Sigmoid colon (tissue), 6 donors: ENCODE measurements at regions not wholly inside any gene's neighbourhood (a gene's known extent, or its start where the extent isn't known, plus 50 kb on each side); places are given as distances from the start of the nearest gene placed in this dataset.

Experiments used
- DNase-seq: peaks from one replicate; pipeline ENCODE4 v3.0.0-alpha.2; 2019
- H3K27ac ChIP-seq, 4 donors: fragments of 200-600 bp; sonication (generic); one replicate each; pipeline ENCODE4 v1.5.1; 2016 to 2019; ENCODE audit warnings: mild to moderate bottlenecking in 1 of 4
- H3K27me3 ChIP-seq, 3 donors: fragments of 200-600 bp; sonication (generic); one replicate each; pipeline ENCODE4 v1.5.1; 2019; ENCODE audit warnings: mild to moderate bottlenecking in 1 of 3
- H3K36me3 ChIP-seq, 4 donors: fragments of 200-600 bp; sonication (generic); one replicate each; pipeline ENCODE4 v1.5.1; 2016 to 2019
- H3K4me1 ChIP-seq, 4 donors: fragments of 200-600 bp; sonication (generic); one replicate each; pipeline ENCODE4 v1.5.1; 2017 to 2019
- H3K4me3 ChIP-seq, 4 donors: fragments of 200-600 bp; sonication (generic); one replicate each; pipeline ENCODE4 v1.5.1; 2017 to 2019; ENCODE audit warnings: mild to moderate bottlenecking in 2 of 4, moderate library complexity in 1 of 4
- H3K9me3 ChIP-seq, 4 donors: fragments of 200-600 bp in 3 of 4; sonication (generic) in 3 of 4; one replicate each; pipeline versions ENCODE4 v1.5.1 to v1.6.1; 2013 to 2019
- CTCF ChIP-seq, 4 experiments: fragments of 450-650 bp in 3 of 4; fragments of 200-600 bp in 1 of 4; IDR thresholded peaks; one replicate each; pipeline ENCODE4 v1.5.1; 2016 to 2019; ENCODE audit warnings: antibody characterized with exemption in 4 of 4, mild to moderate bottlenecking in 3 of 4, moderate library complexity in 2 of 4
- EP300 ChIP-seq, 4 donors: sonication (generic); formaldehyde crosslinking; IDR thresholded peaks; one replicate each; pipeline ENCODE4 v1.6.1; 2017; ENCODE audit warnings: antibody characterized with exemption in 4 of 4
- POLR2A ChIP-seq, 2 donors: fragments of 450-650 bp; IDR thresholded peaks; one replicate each; pipeline ENCODE4 v1.6.1; 2016; ENCODE audit warnings: antibody characterized with exemption in 2 of 2, mild to moderate bottlenecking in 2 of 2, moderate library complexity in 2 of 2
- POLR2AphosphoS5 ChIP-seq, 4 donors: sonication (generic); formaldehyde crosslinking; IDR thresholded peaks; one replicate each; pipeline ENCODE4 v1.6.1; 2017; ENCODE audit warnings: antibody characterized with exemption in 4 of 4
- WGBS, 2 donors: extraction: QIAGEN DNeasy Blood & Tissue Kit; methylation state at CpG; one replicate each; pipeline ENCODE4 v1.1.7; 2013; 5-methylcytosine and 5-hydroxymethylcytosine counted together
- intact Hi-C: fragments of 100-400 bp; cut with DNase I; formaldehyde crosslinking; loops from one replicate; pipeline ENCODE4 v1.15.1; 2023
- donor health status: healthy with polysubstance abuse.
- donor health status: healthy.

GRCh38 chr5:60410427-60410826 is 289.5 kb downstream of the DEPDC1B start:
- no peak for DNase-seq
- no peaks in the 10 kb centered on the region for H3K27me3 ChIP-seq
- H3K4me3 ChIP-seq = no peak overlapping the region
- H3K27ac ChIP-seq = no peak overlapping the region
- H3K4me1 ChIP-seq = peaks cover 0 to 6% (median 0%) of the 10 kb centered on the region in 4 donors
- intact Hi-C loops = no loop called here
- no peaks in the 10 kb centered on the region for H3K36me3 ChIP-seq
- 89% methylated on average over 1 of the region's 1 CpG for WGBS, 2 donors
- no peaks in the 10 kb centered on the region for H3K9me3 ChIP-seq
- no peak for TF ChIP-seq EP300 (IDR thresholded peaks at IDR 0.05)
- TF ChIP-seq POLR2AphosphoS5 (IDR thresholded peaks at IDR 0.05) = no peak
- TF ChIP-seq CTCF (IDR thresholded peaks at IDR 0.05) = no peak
- TF ChIP-seq POLR2A (IDR thresholded peaks at IDR 0.05) = no peak

- Histone ChIP-seq H3K9me3 (no peaks in the 10 kb centered on the region), H3K4me3 (no peak overlapping the region), H3K36me3 (no peaks in the 10 kb centered on the region), H3K4me1 (peaks cover 0 to 19% (median 5%) of the 10 kb centered on the region in 4 donors), H3K27ac (peak overlapping the region in 1 of 4 donors; percentile 37), H3K27me3 (no peaks in the 10 kb centered on the region)
- intact Hi-C loops = no loop called here
- DNase-seq = no peak
- no peak for TF ChIP-seq CTCF (IDR thresholded peaks at IDR 0.05)
- no peak for TF ChIP-seq POLR2A (IDR thresholded peaks at IDR 0.05)
- no peak for TF ChIP-seq POLR2AphosphoS5 (IDR thresholded peaks at IDR 0.05)
- no peak for TF ChIP-seq EP300 (IDR thresholded peaks at IDR 0.05)
- WGBS, 2 donors = 81 to 88% methylated on average over 1 of the region's 1 CpG
These were observed 295.8 kb downstream of the DEPDC1B start for GRCh38 chr5:60404171-60404570.

- no peak for DNase-seq
- Histone ChIP-seq H3K27me3 (no peaks in the 10 kb centered on the region), H3K4me3 (no peak overlapping the region), H3K36me3 (no peaks in the 10 kb centered on the region), H3K27ac (no peak overlapping the region), H3K9me3 (no peaks in the 10 kb centered on the region), H3K4me1 (peaks cover 0 to 19% (median 5%) of the 10 kb centered on the region in 4 donors)
- intact Hi-C loops = no loop called here
- TF ChIP-seq CTCF (IDR thresholded peaks at IDR 0.05) (no peak), POLR2AphosphoS5 (IDR thresholded peaks at IDR 0.05) (no peak), EP300 (IDR thresholded peaks at IDR 0.05) (no peak), POLR2A (IDR thresholded peaks at IDR 0.05) (no peak)
- WGBS, 2 donors = 59 to 73% methylated on average over 1 of the region's 1 CpG
These were observed 296.5 kb downstream of the DEPDC1B start for GRCh38 chr5:60403343-60404006.

- H3K27me3 ChIP-seq = no peaks in the 10 kb centered on the region
- H3K36me3 ChIP-seq = no peaks in the 10 kb centered on the region
- H3K4me1 ChIP-seq = peaks cover 0 to 19% (median 5%) of the 10 kb centered on the region in 4 donors
- no peak for TF ChIP-seq EP300 (IDR thresholded peaks at IDR 0.05)
- no peak for TF ChIP-seq POLR2AphosphoS5 (IDR thresholded peaks at IDR 0.05)
- TF ChIP-seq POLR2A (IDR thresholded peaks at IDR 0.05) = no peak
- no peak for TF ChIP-seq CTCF (IDR thresholded peaks at IDR 0.05)
- intact Hi-C loops = no loop called here
- H3K4me3 ChIP-seq = no peak overlapping the region
- peak overlapping the region in 1 of 4 donors; percentile 0 for H3K27ac ChIP-seq
- 85 to 92% methylated on average over 8 of the region's 8 CpGs for WGBS, 2 donors
- no peaks in the 10 kb centered on the region for H3K9me3 ChIP-seq
- DNase-seq = no peak
These were observed 297.7 kb downstream of the DEPDC1B start for GRCh38 chr5:60402161-60402785.
